ENCODE measurements at regions not wholly inside any gene's neighbourhood (a gene's known extent, or its start where the extent isn't known, plus 50 kb on each side); places are given as distances from the start of the nearest gene placed in this dataset.

DNA sequence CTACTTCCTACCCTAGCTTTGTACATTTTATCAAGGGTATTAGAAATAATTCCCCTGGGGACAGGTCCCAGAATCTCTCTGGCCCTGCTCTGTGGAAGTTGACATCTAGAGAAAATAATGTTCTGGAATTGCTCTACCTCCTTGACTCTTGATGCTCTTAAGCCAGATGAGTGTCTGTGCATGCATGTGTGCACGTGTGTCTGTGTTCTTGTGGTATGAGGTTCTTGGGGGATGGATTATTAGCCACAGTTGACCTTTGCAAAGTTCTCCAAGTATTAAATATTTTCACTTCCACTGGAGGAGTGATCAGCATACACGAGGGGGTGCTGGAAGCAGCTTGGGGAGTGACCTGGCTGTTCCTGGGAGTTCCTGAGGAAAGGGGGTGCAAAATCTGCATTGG lies 61.2 kb upstream of the PELI1 start:
- no peak for TF ChIP-seq POLR2A (IDR thresholded peaks at IDR 0.05)
- TF ChIP-seq, protein P1, sequence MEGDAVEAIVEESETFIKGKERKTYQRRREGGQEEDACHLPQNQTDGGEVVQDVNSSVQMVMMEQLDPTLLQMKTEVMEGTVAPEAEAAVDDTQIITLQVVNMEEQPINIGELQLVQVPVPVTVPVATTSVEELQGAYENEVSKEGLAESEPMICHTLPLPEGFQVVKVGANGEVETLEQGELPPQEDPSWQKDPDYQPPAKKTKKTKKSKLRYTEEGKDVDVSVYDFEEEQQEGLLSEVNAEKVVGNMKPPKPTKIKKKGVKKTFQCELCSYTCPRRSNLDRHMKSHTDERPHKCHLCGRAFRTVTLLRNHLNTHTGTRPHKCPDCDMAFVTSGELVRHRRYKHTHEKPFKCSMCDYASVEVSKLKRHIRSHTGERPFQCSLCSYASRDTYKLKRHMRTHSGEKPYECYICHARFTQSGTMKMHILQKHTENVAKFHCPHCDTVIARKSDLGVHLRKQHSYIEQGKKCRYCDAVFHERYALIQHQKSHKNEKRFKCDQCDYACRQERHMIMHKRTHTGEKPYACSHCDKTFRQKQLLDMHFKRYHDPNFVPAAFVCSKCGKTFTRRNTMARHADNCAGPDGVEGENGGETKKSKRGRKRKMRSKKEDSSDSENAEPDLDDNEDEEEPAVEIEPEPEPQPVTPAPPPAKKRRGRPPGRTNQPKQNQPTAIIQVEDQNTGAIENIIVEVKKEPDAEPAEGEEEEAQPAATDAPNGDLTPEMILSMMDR (IDR thresholded peaks at IDR 0.05) = no peak
